ENCODE measurements at regions not wholly inside any gene's neighbourhood (a gene's known extent, or its start where the extent isn't known, plus 50 kb on each side); places are given as distances from the start of the nearest gene placed in this dataset.

DNA sequence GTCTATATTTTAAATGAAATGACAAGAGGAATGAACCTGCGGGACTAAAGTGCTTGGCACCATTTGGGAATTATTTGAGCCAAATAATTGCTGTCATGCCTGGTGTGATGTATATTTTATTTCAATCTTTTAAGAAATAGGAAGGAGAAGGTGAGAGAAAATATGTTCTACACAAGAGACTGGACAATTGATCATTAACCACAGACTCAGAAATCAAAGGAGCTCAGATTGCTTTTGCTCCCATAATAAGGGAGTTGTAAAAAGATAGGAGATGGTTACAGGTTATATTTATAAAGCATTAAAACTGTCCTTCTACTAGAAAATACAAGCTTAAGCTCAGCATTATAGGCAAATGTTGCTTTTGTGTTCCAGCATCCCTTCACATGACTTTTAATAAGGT lies 515.2 kb upstream of the SULF2 start:
- DNase-seq, result no peak

DNA sequence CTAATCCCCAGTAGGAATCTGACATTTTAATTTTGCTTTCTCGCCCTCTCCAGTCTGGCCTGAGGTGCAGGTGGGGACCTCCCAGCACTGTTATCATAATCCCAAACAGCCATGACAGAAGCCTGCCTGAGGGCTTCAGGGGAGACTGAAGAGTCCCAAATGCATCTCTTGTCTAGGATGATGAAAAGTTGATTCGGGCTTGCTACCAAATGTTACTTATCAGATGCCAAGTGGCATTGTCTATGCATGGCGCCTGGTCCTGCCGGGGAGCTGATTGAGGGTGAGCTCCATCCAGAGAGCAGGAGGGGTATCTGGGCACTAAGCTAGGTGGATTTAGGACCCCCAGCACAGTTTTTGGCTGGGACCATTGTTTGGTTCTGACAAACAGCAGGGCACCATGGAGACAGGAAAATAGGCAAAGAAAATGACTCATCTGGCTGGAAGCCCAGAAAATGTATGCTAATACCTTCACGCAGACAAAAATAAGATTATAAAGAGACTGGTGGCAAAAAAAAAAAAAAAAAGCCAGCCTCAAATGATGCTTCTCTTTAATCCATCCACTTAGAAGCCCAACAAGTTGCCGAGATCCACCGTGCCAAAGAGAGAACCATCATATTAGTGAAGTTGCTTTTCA lies 513.7 kb upstream of the SULF2 start:
- no peak for DNase-seq

DNA sequence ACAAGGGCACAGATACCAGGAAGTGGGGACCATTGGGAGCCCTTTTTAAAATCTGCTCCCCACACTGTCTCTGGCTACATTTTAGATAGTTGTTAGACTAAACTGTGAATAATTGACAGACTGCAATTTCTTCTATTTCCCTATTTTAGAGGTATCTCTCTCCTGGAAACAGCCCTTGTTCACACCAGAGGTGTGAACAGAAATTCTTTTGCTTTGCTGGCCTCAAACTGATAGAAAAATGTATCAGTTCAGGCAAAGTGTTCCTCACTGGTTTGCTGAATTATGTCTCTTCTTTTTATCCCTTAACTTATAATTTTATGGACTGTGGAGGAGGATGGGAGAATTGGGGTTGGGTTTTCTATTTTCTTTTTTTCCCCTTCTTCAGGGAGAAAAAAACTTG lies 513.2 kb upstream of the SULF2 start:
- DNase-seq, result no peak

DNA sequence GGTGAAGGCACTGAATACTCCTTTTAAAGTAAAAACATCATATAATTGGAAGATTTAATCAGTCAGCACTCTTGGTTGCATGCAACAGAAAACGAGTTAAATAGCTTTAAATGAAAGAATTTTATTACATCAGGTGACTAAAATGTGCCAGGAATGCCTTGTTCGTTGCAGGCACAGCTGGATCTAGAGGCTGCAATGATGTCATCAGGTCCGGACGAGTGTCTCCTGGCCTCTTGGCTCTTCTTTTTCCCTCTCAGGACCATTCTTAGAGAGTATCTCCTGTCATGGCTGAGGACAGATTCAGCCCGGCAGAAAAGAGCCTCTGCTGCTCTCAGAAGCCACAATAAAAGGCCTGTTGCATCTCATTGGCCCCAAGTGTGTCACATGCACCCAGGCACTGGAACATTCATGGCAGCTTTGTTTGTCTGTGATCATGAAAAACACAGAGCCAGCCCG lies 510.7 kb upstream of the SULF2 start:
- no peak for DNase-seq

DNA sequence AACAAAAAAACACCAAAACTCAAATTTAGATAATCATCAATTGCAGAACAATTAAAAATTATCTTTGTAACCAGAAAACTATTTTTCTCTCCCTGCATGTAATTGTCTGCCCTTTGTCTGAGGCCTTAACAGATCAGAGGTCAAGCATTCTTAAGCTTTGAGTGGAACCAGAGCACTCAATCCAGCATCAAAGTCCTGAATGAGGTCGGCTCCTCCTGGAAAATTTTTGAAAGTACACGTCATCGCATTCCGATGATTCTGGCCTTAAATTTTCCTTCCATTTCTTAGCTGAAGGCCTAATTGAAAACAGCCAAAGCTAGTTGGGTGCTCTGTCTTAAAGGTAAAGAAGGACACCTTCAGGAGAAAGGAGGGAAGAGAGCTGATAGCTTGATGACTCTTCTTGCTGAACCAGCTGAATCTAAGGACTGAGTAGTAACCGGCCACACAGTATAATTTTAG lies 510.2 kb upstream of the SULF2 start:
- peak; percentile 81 for DNase-seq

DNA sequence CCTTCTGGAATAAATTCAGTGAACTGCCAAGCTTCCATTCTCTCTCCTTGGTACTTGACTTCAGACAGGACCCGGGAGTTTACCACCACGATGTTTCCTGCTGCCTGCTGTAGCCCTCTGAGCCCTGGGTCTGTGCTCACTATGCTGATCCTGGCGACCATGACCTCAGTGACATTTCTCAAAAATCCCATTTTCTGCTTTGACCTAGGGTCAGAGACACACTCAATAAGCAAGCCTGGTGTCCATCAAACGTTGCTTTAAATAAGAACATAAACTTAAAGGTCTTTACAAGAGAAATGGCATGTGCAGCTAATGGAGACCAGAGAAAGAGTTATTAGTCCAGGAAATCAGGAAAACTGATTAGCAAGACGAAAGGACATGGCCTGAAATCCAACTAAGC lies 509.7 kb upstream of the SULF2 start:
- no peak for DNase-seq

DNA sequence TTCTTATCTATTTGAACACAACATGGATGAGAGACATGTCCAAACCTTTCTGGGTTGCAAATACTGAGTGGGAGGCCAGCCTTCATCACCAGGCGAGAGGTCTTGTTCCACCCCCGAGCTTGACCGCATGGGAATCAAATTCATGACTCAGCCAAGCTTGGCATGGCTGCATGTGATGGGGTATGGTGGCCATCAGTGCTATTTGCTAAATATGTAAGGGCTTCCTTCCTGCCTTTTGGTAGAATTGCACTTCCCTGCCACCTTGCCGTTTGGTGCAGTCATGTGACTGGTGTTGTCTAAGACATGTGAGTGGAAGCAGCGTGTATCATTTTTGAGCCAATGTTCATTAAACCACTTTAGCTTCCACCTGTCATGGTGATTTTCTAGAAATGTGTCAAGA lies 508.9 kb upstream of the SULF2 start:
- no peak for DNase-seq

DNA sequence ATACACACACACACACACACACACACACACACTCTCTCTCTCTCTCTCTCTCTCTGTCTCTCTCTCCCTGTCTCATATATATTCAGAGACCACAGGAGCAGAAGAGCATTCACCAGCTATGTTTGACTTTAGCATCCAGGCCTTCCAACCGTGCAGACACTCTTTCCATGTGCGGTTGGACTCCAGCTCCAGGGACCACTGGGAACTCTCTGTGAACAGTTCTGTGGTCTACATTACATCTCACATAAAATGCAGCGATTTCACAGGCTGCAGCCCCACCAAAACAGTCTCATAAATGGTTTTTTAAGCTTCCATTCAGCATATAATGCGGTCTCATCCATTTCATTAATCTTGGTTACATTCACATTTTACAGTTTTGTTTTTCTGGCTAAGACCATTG lies 508.4 kb upstream of the SULF2 start:
- DNase-seq, result no peak

DNA sequence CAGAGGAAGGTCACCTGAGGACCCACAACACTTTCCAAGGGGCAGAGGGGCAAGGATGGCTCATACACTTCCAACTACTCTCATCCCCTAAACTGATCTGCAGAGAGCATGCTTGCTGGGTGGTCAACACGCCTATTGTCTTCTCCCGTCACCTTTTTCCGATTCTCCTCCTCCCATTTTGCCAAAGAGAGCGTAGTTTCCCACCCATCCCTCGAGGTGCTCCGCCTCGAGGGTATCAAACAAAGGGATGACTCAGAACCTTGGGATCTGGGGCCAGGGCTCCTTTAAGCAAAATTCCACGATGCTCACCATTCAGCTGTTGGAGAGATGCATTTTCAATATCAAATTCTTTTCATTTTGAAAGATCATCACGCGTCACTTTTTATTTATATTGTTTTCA lies 507.5 kb upstream of the SULF2 start:
- no peak for DNase-seq

DNA sequence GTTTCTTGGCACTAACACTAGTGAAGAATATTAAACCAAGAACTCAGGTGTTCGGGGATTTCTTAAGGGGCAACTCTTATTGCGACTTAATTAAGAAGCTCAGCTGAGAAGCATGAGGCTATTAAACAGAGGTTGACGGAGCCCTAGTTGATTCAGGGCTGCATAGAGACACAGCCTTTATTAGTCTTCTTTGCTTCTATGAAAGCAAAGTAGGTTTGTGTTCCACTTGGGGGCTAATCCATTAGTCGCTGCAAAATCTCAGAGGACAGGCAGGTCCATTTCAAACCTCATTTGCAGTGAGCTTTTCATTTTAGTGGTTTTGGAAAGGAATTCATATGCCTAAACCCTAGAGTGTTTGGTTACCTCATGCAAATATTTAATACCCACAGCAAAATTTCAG lies 506.6 kb upstream of the SULF2 start:
- DNase-seq, result no peak

DNA sequence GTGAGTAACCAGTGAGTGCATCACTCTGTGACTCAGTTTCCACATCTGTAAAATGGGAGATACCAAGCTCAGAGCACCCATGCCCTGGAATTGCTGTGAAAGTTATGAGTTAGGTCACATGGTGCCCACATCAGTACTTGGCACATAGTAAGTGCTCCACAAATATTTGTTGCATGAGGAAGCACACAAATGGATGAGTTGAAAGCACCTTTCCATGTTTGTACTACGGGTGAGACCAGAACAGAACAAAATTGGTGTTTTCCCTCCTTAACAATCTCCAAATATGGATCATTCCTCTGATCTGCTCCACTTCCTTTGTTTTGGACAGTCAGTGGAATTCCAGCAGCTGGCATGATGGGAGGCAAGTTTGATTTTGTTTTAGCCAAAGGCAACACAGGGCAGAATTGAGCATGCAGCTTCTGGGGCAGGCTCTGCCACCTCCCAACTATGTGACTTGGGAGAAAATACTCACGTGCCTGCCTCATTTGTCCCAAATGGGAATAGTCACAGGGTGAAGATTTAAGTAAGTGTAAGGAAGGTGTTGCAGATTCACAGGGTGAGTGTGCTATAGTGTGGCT lies 503.7 kb upstream of the SULF2 start:
- no peak for DNase-seq

DNA sequence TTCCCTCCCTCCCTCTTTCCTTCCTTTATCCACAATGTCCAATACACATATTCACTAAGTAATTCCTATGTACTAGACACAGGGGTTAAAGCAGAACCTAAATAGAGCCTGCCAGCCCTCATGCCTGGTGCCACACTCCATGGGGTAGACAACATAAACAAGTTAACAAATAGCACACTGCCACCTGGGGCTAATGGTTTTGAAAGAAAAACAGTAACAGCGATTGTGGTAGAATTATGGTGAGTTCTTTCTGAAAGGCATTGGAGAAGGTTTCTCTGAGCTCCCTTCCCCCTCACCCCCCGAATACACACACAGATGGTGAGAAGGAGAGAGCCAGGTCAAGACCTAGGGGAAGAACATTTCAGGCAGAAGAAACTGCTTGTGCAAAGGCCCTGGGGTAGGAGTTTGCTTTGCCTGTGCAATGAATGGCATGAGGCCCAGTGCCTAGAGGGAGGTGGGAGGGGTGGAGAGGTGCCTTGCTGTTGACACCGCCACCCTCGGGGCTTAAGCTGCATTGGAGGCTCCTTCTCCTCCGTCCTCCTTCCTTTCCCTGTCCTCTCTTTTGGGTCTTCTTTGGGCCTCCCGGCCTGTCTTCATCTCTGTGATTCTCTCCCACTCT lies 502.4 kb upstream of the SULF2 start:
- DNase-seq, result no peak

DNA sequence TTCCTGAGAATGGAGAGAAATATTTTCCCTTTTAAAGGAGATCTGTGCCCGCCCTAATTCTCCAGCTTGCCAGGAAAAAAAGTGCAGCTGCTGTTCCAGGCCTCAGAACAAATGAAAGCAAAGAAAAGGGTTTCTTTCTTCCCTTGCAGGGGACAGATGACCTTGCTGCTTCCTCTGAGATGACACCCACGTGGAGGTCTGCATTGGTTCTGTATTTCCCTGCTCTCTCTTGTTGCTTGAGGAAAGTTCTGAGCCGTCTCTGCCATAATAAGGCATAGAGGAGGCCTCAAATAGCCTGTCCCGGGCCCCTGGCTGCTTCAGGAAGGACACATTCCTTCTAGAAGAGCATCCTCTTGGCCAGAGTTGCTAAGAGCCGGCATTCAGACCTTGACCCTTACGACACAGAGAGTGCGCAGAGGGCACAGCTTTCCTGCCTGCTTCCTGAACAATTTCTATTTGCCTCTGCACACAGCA lies 501.8 kb upstream of the SULF2 start:
- DNase-seq, result no peak

DNA sequence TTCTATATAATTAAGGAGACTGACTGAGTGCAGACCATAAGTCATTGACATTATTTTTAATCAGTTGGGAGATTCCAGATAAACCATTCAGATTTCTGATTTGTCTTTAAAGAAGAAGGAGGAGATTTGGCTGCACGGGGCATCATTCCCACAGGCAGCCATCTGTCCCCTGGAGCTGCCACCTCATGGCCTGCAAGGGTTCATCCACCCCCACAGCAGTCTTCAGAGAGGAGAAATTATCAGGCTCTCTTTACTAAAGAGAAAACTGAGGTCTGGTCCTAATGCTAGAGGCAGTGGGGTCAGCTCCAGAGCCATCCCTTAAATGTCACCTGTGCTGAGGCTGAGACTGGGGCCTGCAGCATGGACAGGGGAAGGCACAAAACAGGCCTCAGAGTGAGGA lies 501.3 kb upstream of the SULF2 start:
- no peak for DNase-seq

DNA sequence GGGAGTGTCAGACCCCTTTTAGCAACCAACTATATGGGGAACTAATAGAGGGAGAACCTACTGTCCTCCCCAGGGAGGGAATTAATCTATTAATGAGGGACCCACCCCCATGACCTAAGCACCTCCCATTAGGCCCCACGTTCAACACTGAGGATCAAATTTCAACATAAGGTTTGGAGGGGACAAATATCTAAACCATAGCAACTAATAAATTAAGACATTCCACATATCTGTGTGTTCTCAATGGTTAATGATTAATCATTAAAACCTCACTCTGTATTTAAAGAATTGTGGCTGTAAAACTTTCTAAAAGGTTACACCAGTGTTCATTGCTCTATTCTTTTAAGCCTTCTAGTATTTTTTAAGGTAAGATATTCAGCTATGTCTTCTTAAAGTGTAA lies 500.4 kb upstream of the SULF2 start:
- DNase-seq, result no peak

DNA sequence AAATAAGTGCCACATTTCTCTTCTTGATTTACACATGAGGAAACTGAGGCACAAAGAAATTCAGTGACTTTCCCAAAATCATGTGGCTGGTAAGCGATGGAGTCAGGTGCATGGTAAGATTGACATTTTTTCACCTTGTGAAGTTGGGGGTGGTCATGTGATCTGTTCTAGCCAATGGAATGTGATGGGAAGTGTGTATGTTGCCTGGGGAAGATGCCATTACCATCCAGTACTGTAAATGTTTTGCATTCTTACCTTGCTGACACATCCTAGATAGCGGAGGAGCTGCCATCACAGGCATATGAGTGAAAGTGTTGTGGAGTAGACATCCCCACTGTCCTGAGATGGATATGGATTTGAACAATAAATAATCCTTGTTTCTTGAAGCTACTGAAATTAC lies 499.6 kb upstream of the SULF2 start:
- DNase-seq, result no peak

DNA sequence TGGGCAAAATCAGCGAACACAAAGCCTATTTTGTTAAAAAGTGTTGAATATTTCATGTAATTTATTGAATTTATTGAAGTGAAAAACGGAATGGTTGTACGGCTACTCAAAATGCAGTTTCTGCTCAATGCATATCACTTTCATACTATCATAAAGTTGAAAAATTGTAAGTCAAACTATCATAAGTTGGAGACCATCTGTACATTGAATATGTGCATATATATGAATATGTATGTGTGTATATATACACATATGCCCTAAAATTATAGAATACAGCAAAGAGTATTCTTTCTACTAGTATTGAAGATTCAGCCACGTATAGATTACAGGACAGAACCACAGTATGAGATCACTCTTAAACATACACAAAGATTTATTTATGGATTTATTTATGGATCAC lies 499.0 kb upstream of the SULF2 start:
- DNase-seq, result no peak

DNA sequence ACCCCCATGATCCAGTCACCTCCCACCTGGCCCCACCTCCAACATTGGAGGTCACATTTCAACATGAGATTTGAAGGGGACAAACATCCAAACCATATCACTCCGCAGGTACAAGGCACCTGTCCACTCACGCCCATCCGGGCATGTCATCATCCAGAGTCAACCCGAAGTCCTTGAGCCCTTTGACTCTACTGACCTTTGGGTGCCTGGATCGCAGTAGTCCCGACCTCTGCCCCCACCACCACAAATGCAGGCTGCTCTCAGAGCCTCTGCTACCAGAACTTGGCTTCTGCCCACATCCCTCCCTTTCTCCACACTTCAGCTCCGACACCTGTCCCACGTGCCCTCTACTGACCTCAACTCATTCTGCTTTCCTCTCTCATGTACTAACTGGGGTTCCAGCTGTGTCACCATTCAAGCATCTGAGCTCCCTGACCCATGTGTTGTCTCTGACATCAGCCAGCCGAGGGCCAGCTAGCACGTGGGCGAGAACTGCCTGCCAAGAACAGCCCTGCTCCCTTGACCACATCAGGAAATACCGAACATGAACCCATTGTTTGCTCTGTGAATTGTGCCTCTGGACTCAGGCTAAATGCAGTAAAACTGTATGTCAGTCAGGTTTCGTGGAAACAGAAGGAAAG lies 498.3 kb upstream of the SULF2 start:
- no peak for DNase-seq

DNA sequence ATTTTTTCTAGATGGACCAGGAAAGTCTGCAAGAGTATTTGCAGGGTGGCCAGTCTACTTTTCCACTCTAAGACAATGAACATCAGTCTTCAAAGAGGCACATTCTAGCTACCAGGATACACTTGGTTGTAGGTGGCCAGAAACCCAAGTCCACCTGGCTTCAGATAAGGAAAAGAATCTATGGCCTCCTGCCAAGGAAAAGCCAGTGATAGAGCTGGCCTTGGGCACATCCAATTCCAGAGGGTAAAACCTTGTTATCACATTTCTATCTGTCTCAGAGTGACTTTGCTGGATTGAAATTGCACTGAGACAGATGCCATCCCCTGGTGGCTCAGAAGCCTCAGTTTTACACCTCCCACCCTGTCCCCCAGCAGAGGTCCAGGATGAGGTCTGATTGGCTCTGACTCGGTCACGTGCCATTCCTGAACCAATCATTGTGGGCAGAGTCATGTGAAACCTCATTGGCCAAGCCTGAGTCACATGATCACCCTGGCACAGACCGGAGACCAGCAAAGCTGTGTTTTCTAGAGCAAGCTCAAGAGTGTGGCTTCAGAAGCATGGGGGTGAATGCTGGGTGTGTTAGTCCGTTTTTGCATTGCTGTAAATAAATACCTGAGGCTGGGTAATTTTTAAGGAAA lies 497.4 kb upstream of the SULF2 start:
- no peak for DNase-seq

DNA sequence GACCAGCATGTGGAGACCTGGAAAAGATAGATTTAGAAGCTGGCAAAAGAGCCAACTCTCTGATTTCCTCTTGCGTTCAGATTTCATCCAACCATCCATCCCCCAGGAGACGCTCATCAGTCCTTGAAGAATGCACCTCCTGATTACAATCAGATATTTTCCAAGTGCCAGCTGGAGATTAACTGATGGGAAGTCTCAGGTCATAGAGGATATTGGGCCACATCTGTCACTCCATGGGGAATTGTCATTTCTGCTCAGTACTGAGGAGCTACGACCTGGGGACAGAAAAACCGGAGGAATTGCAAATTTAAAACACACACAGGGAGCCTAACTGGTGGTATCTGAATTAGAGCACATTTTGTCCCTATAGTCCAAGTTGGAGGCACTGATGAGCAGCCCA lies 496.2 kb upstream of the SULF2 start:
- no peak for DNase-seq

DNA sequence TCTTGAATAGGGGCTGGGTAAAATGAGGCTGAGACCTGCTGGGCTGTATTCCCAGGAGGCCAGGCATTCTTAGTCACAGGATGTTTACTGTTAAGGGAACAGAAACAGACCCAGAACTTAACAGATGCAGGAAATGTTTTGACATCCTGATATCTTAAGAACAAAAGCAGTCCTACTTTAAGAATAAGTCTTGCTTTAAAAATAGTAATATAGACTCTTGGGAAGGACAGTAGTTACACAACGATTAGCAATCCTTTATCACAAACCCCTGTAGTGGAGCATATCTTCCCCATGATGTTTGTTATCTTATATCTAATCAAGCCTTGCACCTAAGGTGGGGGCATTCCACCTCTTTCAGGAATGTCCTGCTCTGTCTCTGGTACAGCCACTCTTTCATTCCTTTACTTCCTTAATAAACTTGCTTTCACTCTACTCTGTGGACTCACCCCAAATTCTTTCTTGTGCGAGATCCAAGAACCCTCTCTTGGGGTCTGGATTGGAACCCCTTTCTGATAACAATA lies 493.7 kb upstream of the SULF2 start:
- no peak for DNase-seq

DNA sequence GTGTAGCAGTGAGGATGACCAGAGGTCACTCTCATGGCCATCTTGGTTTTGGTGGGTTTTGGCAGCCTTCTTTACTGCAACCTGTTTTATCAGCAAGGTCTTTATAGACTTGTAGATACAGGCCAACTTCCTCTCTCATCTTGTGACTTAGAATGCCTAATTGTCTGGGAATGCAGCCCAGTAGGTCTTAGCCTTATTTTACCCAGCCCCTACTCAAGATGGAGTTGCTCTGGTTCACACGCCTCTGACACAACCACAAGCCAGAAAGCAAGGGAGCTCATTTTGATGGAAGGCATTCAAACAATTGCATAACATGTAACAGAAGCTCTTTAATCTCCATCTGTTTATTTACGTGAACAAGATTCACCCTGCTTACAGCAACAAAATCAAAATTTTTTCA lies 492.0 kb upstream of the SULF2 start:
- no peak for DNase-seq

DNA sequence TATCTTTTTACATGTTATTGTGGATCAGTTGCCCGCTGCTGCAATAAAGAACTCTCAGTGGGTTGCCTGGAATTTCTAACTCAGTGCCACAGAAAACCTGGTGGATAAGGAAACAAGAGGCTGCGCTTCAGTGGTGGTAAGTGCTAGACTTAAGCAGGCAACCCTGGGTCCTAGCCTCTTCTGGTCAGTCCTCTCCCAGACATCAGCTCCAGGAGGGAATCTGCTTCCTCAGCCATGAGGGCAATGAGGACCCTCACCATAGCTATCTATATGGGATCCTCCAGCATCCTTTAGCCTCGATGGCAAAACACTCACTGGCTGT lies 490.7 kb upstream of the SULF2 start:
- no peak for DNase-seq
